ENCODE measurements at regions not wholly inside any gene's neighbourhood (a gene's known extent, or its start where the extent isn't known, plus 50 kb on each side); places are given as distances from the start of the nearest gene placed in this dataset.

DNA sequence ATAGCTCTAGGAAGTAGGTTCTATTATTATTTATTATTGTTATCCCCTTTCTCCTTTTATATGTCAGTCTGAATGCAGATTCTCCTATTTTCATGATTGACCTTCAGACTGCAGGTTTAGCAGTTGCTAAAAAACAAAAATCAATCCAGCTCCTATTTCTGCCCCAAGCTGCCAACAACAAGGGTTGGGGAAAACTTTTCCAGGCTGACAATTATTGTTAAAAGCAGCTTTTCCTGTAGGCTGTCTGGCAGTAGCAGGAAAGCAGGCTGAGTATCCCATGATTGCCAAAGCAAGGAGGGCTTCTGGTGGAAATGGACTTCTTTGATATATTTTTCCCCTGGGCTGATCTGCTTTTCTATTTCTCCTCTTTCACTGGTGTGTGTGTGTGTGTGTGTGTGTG lies 78.0 kb upstream of the CTLA4 start:
- DNase-seq, result no peak

DNA sequence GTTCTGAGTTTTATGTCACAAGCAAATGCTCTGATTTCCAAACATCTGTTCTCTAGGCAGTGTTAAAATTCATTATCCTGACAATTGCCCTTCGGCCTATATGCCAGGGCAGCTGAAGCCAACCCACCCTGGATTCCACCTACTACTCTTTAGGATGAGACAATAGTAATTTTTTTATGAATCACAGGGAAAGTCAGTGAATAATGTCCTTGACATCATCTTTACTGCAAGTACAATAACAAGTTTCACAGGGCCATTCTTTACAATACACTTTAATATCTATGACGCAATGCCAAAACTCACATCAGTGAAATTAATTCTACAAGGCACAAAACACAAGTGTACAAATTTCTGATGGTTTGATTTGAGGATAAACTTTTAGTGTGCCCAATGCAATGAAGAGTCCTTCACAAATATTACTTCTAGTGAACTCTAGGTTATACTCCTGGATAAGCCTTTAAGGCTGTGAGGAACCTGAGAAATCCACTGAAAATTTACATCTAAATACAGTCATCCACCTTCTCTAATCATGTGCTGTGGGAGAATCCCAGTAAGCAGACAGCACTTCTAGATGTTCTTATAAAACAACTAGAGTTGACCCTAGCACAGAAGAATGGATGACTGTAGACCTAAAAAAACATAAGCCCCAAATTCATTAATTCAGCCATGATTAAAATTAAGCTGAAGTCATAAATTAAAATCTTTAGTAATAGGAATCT lies 77.3 kb upstream of the CTLA4 start:
- DNase-seq, result no peak

DNA sequence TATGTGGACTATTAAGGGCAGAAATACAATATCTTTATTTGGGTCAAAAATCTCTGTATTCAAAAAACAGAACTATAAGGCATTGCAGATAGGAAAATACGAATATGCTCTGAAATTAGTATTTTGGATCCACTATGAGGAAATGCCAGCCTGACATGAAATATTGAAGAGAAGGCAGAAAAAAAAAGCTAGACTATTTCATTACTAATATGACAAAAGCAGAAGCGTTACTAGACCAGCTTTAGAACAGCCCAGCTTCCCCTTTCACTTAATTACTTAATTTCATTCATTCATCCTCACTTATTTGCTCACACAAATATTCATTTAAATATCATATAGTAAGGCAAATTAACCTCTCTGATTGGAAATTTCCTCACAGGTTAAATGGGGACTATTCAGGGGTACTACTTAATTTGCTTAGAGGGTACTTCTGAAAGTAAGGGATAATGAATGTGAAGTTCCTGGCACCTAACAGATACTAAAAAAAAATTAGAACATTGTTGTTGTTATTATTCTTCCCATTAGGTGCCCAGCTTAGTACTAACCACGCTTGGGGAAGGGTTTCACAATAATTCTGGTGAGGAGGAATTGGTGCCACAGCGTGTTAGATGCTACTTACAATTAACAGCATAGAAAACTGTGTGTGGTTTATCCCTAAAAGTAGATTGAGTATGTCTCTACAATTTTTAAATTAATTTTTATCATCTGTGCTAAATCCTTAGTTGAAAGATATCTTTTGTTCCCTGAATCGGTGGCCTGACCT lies 71.1 kb upstream of the CTLA4 start:
- DNase-seq, result no peak

DNA sequence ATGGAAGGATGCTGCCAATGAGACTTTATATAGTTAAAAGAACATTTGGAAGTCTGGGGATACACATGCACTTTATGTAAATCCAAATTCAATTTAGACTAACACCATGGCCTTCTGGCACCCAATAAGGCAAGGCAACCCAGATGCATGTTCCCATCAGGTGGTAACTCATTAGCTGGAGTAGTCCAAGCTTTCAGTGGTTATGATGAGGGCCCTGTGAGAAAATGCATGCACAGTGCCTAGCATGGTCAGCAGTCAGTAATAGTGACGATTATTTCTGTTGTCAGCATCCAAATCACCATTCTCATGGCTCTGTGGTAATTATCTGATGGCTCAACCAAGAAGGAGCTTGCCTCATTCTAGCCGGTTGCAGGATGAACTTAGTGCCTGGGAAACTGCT lies 70.3 kb upstream of the CTLA4 start:
- DNase-seq, result no peak

DNA sequence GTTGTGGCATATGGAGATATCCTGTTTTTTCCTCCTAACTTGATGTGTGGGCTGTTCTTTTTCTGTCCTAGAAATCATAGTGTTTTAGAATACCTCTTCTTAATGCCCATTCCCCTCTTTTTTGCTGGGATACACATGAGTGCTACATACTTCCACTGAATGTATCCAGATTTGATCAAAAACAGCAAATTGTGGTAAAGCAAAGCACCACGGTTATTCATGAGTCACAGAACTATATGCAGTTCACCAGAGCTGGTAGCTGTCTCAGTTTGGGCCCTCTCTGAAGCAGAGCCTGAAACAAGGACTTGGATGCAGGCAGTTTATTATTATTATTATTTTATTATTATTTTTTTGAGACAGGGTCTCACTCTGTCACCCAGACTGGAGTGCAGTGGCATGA lies 69.9 kb upstream of the CTLA4 start:
- no peak for DNase-seq

DNA sequence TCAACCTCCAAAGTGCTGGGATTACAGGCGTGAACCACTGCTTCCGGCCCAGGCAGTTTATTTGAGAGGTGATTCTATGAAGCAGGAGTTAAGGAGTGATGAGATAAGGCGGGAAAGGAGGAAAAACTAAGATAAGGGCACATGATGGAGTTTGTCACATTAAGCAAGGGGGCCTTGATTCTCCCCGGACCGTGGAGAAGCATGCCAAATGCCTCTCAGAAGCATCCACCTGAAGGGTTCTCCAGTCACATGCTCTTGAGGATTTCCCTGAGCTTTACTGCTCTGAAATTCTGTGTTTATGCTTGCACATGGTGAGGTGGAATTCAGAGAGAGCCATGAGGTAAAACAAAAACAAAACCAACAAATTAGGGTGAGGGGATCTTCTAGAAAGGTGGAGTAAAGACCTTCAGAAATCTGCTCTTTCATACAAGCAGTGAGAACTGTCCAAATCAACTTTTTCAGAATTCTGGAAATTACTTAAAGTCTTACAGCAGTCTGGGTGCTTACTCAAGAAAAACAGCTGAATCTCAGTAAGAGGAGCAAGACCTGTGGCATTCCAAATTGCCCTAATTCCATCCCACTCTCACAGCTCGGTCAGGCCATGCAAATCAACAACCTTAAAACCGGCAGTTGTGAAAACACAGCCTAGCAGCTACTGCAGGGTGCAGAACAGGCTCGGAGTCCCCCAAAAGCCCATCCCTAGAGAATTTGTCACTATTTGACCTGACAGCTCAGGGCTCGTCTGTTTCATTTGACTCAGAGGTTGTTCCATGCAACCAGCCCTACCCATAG lies 69.1 kb upstream of the CTLA4 start:
- DNase-seq, result no peak

DNA sequence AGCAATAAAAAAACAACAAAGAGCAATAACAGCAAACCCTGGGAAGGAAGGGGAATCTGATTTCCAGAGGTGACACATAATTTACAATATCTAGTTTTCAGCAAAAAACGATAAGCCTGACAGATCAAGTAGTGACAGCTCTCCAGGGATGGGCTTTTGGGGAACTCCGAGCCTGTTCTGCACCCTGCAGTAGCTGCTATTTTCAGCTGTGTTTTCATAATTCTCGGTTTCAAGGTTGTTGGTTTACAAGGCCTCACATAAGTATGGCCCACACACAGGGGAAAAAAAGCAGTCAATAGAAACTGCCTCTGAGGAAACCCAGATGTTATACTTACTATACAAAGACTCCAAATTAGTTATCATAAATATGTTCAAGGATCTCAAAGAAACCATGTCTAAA lies 67.7 kb upstream of the CTLA4 start:
- no peak for DNase-seq

DNA sequence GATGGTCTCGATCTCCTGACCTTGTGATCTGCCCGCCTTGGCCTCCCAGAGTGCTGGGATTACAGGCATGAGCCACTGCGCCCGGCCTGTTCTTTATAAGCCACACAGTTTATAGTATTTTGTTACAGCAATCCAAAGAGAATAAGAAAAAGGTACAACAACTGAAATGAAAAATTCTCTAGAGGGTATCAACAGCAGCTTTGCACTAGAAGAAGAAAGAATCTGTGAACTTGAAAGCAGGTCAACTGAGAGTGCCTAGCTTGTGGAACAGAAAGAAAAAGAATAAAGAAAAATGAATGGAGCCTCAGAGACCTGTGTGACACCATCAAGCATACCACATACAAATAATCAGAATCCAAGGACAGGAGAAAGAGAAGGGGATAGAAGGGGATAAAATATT lies 66.8 kb upstream of the CTLA4 start:
- DNase-seq, result no peak

DNA sequence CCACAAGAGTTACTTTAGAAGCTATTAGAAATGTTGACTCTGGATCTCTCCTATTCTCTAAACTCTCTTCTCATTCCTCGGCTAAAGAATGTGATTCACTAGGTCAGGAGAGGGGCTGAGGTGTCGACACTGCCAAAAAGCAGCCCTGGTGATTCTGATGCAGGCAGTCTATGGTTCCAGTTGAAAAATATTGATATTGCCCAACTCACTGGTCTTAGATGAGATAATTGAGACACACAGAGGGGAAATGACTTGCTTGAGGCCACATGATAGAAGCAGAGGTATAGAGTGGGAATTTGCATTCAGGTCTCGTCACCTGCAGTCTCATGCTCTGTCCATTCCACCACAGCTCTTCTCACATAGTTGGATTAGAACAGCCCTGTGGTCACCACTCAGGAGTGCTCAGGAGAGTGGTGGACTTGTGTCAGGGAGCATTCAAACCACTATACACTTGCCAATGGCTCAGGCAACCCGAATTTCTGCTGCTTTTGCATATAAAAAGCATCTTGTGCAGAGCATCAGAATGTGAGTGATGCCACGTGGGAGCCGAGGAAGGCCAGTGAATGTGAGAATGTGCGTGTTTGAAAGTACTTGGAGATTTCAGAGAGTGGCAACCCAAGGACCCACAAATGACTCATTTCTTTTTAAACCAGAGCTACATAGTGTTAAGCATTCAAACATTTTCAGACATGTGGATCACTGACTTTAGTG lies 65.1 kb upstream of the CTLA4 start:
- DNase-seq, result no peak

DNA sequence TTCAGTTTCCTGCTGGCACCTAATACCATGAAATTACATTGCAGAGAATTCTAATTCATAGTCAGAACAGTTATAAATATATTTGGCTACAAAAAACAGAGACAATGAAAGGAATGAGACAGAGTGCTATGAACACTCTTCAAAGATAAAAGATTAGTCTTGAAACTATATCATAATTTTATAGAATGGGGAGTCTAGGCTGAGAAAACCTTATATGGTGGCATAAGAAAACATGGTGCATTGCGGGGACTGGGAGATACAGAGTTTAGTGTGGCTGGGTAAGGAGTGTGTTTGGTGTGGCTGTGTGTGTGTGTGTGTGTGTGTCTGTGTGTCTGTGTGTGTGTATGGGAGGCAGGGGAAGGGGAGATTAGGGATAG lies 64.5 kb upstream of the CTLA4 start:
- DNase-seq, result no peak

DNA sequence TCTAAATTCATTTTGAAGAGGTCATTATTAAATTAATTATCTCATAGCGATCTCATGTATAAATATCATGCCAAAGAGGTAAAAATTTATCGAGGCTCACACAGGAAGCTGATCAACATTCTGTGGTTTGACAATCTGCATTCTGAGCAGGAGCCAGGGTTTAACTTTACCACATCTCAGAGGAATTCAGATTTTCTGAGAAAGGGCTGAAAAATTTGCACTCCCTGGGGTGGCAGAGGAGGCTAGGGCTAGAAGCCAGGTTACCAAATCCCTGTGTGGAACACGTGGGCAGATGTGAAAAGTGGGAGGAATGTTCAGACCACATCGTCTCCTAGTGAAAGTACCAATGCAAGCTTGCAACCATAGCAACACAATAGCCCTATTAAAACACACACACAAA lies 63.5 kb upstream of the CTLA4 start:
- DNase-seq, result peak; percentile 3

DNA sequence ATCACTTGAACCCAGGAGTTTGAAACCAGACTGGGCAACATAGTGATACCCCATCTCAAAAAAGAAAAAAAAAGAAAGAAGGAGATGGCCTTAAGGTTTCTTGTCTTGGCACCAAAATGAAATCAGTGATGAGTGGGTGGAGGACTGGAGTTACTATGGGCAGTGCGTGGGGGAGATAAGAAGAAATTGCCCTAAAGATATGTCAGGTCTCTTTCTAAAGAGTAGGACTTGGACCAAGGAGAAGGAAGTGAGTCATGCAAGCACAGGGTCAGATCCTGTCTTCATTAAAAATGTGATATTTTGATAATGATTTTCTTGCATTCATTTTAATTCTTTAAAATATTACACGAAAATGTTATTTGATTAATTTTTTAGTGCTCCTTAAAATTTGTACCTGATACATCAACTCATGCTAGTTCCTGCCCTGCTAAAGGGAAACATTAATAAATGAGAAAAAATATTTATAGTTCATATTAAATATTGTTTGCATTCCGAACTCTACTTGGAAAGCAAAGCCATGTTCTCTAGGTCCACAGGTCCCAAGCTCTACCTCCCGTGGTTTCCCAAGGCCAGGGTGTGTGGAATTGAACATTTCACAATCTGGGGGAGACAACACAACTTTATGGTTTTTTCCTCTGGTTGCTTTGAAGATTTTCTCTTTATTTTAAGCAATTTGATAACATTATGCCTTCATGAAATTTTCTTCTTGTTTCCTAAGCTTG lies 62.6 kb upstream of the CTLA4 start:
- no peak for DNase-seq

DNA sequence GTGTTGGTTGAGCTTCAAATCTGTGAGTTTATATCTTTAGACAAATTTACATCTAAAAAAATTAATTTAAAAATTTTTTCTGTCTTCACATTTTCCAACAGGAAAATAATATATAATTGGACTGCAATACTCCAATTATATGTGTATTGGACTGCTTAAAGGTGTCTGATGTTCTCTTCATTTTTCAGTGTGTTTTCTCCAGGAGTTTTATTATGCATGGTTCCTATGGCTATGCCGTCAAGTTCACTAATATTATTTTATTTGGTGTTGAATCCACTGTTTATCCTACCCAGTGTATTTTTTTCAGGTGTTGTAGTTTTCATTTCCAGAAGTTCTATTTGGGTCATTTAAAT lies 62.1 kb upstream of the CTLA4 start:
- no peak for DNase-seq

DNA sequence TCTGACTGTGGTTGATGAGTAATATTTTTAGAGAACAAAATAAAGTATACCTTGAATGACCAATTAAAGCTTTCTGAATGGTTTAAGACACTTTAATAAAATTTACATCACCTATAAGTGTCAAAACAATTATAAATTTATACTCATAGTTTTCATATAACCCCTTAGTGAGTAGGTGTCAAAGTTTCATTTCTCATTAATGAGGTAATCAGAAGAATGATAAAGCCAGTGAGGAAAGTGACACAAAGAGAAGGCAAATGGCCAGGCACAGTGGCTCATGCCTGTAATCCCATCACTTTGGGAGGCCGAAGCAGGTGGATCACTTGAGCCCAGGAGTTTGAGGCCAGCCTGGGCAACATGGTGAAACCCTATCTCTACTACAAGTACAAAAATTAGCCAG lies 60.8 kb upstream of the CTLA4 start:
- DNase-seq, result no peak

DNA sequence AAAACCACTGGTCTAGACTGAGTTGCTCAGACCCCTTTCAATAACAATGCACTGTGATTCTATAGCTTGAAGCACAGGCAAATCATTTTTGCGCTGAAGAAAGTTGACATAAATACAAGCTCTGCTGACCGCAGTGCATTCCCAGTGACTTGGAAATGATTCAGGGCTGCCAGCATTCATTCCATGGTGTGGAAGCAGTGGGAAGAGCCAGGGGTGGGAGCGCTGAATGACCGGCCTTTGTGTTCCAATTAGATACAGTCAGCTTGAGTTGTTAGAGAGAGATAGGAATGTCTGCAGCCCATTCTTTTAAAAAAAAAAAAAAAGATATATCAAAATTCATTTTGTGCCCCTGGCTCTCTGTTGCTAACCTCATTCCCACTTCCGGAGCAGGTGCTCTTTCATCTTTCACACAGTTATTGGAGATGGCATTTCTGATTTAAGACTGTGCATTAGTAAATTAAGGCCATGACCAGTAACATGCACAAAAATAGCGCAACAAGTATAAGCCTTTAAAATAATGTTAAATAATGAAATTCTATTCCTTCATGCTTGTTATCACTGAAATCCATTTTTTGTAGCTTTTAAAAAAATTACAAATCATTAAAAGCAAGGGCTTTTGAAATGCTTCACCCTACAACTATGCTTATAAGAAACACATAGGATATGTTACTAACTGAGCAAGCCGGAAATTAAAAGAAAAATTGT lies 59.4 kb upstream of the CTLA4 start:
- no peak for DNase-seq

DNA sequence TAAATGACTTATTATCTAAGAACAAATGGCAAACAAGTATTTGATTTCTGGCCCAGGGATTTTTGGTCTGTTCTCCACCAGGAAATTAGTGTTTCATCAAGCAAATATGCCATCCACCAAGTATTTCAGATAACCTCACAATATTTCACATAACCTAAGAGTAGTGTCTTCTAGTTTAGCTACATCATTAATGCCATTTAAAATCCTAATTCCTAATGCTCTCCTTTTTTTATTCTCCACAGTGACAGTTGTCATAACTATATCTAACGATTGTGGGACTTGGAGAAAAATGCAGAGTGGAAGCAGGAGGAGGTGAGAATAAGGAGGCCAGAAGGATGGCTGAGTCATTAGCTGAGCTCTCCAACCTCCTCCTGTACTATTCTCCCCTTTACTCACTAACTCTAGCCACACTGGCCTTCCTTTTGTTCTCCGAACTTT lies 58.5 kb upstream of the CTLA4 start:
- DNase-seq, result no peak

DNA sequence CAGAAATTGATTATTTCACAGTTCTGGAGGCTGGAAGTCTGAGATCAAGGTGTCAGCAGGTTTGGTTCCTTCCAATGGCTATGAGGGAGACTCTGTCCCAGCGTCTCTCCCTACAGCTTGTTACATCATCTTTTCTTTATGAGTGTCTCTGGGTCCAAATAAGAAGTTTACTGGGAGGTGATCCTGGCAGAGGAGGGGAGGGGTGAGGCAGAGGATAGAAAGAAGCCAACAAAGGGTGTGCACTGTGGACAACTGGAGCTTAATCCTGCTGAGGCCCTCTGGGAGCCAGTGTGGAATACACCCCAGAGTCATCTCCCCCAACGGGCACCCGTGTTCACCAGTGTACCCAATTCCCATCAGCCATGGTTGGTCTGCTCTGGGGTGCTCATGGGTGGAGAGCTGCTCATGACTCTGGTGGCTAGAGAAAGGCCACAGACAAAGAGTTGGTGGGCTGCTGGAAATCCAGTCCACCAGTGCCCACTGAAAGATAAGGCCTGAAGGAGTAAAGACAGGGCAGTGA lies 57.5 kb upstream of the CTLA4 start:
- DNase-seq, result no peak

DNA sequence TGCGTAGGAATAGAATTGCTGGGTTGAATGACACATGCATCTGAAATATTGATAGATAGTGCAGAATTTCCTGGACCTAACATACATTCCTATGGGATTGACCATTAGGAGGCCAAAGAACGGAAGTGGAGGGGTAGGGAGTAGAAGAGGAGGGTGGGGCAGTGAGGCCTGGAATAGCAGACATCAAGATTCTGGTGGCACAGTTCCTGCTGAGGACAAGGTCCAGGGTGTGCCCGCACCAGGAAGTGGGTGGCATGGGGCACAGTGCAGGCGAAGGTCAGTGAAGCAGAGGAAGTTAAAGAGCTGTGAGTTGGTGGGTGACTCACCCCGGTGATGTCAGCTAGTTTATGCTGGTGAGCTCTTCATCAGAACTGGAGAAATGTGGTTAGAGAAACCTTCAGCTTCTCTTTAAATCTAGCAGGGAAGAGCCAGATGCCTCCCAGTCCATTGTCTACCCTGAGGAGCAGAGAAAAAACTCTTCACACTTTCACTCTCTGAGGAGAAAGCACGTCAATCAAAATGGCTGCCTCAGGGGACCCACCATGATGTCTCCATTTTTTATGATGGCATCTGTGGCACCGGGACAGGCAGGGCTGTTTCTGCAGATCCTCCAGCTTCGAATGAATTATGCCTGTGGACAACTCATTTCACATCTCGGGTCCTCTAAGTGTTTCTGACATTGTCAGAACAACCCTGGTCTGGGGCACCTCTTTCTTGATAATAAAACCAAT lies 55.9 kb upstream of the CTLA4 start:
- no peak for DNase-seq

DNA sequence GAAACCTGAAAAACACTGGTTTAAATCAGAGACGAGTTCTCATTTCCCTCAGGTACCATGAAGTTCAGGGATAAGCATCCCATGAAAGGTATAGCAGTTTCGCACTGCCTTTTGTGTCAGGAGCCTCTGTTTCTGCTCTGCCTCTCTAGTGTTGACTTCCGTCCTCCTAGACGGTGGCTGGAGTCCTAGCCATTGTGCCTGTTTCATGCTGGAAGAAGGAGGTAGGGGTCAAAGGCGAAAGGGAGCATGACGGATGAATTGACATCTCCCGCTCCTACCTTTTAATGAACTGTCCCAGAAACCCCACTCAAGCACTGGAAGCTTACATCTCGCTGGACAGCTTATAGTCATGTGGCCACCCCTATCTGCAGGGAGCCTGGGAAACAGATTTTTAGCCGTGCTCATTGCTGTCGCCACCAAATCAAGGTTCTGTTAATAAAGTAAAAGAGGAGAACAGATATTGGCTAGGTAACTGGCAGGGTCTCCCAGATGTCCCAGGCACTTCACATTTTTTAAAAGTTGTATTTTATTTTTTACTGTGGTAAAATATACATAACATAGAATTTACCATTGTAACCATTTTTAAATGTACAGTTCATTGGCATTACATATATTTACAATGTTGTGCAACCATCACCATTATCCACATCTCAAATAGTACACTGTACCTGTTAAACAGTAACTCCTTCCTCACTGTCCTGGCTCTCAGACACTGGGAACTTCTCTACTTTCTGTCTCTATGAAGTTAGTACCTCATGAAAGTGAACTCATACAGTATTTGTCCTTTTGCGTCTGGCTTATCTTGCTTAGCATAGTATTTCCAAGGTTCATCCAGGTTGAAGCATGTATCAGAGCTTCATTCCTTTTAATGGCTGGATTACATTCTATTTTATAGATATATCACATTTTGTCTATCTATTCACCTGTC lies 55.0 kb upstream of the CTLA4 start:
- no peak for DNase-seq

DNA sequence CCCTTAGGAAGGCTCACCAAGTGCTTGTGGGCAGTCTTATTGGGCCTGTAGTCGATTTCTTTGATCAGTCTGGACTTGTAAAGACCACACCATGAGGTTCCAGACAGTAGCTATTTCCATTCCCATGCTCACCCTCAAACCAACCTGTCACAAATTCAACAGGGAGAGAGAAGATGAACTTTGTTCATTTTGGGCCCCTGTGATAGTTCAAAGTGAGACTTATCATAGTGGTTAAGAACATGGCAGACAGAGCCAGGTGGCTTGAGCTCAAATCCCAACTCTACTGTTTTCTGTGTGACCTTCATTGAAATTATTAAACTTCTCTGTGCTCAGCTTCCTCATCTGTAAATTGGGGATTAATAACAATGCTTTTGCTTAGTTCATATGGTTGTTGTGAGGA lies 53.9 kb upstream of the CTLA4 start:
- no peak for DNase-seq

Data from NCI-H2171 treated with DMSO at 0.1 percent for 48 hours (cell line).